SU-DHL-6 (cell line): ENCODE measurements at regions not wholly inside any gene's neighbourhood (a gene's known extent, or its start where the extent isn't known, plus 50 kb on each side); places are given as distances from the start of the nearest gene placed in this dataset.

Experiments
- EZH2phosphoT487 ChIP-seq: fragments of 200-600 bp; sonication (generic), shearing (Covaris generic); conservative IDR thresholded peaks from 2 replicates; pipeline ENCODE4 v1.6.1; 2018; ENCODE audit warnings: mild to moderate bottlenecking, antibody characterized with exemption, low read length, moderate library complexity, mixed read lengths
- TF ChIP-seq, protein P1 (sequence below): fragments of 200-600 bp; sonication (generic); IDR thresholded peaks from one replicate; pipeline ENCODE4 v1.5.1; 2017; ENCODE audit warnings: antibody characterized with exemption, mild to moderate bottlenecking, low read length, moderate library complexity; ENCODE audit not compliant: insufficient read depth, poor library complexity, severe bottlenecking

DNA sequence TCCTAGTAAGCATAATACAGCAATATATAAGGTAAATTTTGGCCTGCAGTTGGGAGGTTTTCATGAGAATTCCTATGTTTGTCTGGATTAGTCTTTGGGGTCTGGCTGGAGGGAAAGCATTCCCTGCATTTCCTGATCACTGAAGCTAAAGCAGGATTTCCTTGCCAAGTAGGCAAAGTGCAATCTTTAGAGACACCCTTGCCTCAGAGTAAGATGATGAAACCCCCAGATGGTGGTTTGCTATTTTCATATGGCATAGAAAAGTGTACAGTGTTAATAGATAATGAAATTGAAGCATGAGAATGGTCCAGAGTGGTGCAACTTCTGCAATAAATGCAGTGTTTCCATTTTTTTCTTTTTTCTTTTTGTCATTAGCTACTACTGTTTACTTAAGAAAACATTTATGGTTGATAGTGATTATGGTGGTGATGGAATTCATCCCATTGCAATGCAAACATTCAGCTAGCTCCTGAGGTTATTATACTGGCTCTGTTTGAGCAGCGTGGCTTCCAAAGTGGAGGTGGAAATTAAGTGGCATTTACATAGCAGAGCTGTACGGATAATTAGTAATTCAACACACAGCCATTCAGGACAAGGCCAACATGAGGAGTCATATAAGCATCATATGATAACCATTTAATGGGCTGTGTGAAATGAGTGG, 276.3 kb downstream of the DUSP6 start:
- TF ChIP-seq, protein P1, sequence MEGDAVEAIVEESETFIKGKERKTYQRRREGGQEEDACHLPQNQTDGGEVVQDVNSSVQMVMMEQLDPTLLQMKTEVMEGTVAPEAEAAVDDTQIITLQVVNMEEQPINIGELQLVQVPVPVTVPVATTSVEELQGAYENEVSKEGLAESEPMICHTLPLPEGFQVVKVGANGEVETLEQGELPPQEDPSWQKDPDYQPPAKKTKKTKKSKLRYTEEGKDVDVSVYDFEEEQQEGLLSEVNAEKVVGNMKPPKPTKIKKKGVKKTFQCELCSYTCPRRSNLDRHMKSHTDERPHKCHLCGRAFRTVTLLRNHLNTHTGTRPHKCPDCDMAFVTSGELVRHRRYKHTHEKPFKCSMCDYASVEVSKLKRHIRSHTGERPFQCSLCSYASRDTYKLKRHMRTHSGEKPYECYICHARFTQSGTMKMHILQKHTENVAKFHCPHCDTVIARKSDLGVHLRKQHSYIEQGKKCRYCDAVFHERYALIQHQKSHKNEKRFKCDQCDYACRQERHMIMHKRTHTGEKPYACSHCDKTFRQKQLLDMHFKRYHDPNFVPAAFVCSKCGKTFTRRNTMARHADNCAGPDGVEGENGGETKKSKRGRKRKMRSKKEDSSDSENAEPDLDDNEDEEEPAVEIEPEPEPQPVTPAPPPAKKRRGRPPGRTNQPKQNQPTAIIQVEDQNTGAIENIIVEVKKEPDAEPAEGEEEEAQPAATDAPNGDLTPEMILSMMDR, result no peak
- no peak for TF ChIP-seq EZH2phosphoT487
